NT2/D1 (cell line): ENCODE measurements at regions not wholly inside any gene's neighbourhood (a gene's known extent, or its start where the extent isn't known, plus 50 kb on each side); places are given as distances from the start of the nearest gene placed in this dataset.

ENCODE experiments used
- DNase-seq: peaks from one replicate; pipeline ENCODE4 v3.0.0-alpha.2; 2011; ENCODE audit warnings: low read depth, low spot score
- H3K27me3 ChIP-seq: 2 replicates; pipeline ENCODE4 v1.6.0; 2011; ENCODE audit warnings: mild to moderate bottlenecking; ENCODE audit not compliant: insufficient read length, insufficient read depth
- H3K36me3 ChIP-seq: 2 replicates; pipeline ENCODE4 v1.6.1; 2011; ENCODE audit warnings: mild to moderate bottlenecking, low read length, mixed read lengths; ENCODE audit not compliant: insufficient read depth, insufficient read length
- H3K4me1 ChIP-seq: 2 replicates; pipeline ENCODE4 v1.5.1; 2011; ENCODE audit not compliant: insufficient read depth, insufficient read length
- H3K4me3 ChIP-seq: 2 replicates; pipeline ENCODE4 v1.5.1; 2011; ENCODE audit warnings: low read depth; ENCODE audit not compliant: insufficient read length
- H3K9ac ChIP-seq: 2 replicates; pipeline ENCODE4 v1.6.0; 2011; ENCODE audit warnings: low read depth; ENCODE audit not compliant: insufficient read length
- H3K9me3 ChIP-seq: 2 replicates; pipeline ENCODE4 v1.5.1; 2011; ENCODE audit warnings: mild to moderate bottlenecking, low read length; ENCODE audit not compliant: insufficient read depth
- SUZ12 ChIP-seq: IDR thresholded peaks from 2 replicates; pipeline ENCODE4 v1.6.1; 2011; ENCODE audit not compliant: insufficient read length, insufficient read depth; ENCODE audit errors: extremely low read depth
- YY1 ChIP-seq: IDR thresholded peaks from 2 replicates; pipeline ENCODE4 v1.6.1; 2011; ENCODE audit not compliant: insufficient read length, insufficient read depth
- ZNF274 ChIP-seq: IDR thresholded peaks from 2 replicates; pipeline ENCODE4 v1.6.1; 2011; ENCODE audit warnings: mild to moderate bottlenecking, low read depth, low read length

- H3K4me1 ChIP-seq, result no peaks in the 10 kb centered on the region
- no peaks in the 10 kb centered on the region for H3K36me3 ChIP-seq
- no peak overlapping the region for H3K9ac ChIP-seq
- no peak overlapping the region for H3K4me3 ChIP-seq
- no peak for DNase-seq
- H3K27me3 ChIP-seq, result no peaks in the 10 kb centered on the region
- no peaks in the 10 kb centered on the region for H3K9me3 ChIP-seq
- TF ChIP-seq YY1 (no peak), ZNF274 (no peak), SUZ12 (no peak)
Measured at GRCh38 chr3:78141269-78141668, 1101.4 kb downstream of the ROBO2 start.

DNA sequence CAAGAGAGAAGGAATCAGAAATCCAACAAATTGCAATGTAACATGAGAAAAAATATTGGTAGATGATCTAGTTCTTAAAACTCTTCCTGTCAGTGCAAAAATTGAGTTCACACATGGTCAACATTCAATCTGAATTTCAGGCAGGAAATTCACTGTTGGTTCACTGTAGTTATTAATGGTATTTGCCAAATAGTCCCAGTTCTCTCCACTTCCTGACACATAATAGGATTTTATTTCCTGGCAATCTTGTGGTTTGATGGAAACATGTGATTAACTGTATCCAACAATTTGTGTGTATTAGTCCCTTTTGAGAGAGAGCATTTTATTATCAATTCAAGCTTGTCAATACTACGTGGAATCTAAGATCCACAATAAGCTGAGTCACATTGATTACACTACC lies 1103.1 kb downstream of the ROBO2 start:
- Histone ChIP-seq H3K9me3 (no peaks in the 10 kb centered on the region), H3K36me3 (no peaks in the 10 kb centered on the region), H3K9ac (no peak overlapping the region), H3K4me3 (no peak overlapping the region), H3K27me3 (no peaks in the 10 kb centered on the region), H3K4me1 (no peaks in the 10 kb centered on the region)
- no peak for DNase-seq
- TF ChIP-seq YY1 (no peak), ZNF274 (no peak), SUZ12 (no peak)

DNA sequence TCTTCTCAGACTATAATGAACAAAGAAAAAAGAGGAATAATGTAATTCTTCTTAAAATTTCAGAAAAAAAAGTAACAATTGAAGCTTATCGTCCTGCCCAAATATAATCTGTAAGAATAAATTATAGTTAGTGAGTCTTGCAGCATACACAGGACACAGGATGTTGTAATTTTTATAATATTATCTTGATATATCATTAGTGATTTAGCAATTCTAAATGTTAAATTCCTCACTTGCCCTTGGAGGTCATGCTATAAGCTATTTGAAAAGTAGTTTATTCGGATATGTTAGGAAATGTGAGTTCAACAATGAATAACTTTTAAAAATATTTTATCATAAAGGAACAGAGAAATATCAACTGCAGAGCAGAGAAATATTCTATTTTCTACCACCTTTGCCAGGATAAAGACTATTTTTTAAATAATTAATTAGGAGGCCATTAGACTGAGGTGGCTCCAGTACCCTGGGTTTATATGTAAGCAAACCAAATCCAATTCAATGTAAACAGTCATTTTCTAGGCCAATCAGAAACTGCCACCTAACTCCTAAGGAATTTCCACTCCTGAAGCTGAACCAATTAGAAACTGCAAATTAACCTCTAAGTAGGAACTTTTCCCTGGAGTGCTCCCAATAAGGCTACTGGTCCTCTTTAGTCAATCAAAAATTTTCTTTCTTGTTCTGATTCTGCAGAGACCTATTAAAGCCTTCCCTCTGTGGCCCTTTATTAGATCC lies 1109.3 kb downstream of the ROBO2 start:
- Histone ChIP-seq H3K4me3 (no peak overlapping the region), H3K9ac (no peak overlapping the region), H3K9me3 (no peaks in the 10 kb centered on the region; the same call in 1 of the 2 replicates), H3K27me3 (no peaks in the 10 kb centered on the region), H3K4me1 (no peaks in the 10 kb centered on the region), H3K36me3 (no peaks in the 10 kb centered on the region)
- TF ChIP-seq YY1 (no peak), ZNF274 (no peak), SUZ12 (no peak)
- no peak for DNase-seq

- Histone ChIP-seq H3K27me3 (no peaks in the 10 kb centered on the region), H3K9ac (no peak overlapping the region), H3K9me3 (no peaks in the 10 kb centered on the region; the same call in 1 of the 2 replicates), H3K36me3 (no peaks in the 10 kb centered on the region), H3K4me1 (no peaks in the 10 kb centered on the region), H3K4me3 (no peak overlapping the region)
- no peak for DNase-seq
- TF ChIP-seq YY1 (no peak), SUZ12 (no peak), ZNF274 (no peak)
Measured at GRCh38 chr3:78153973-78154372, 1114.1 kb downstream of the ROBO2 start.

DNA sequence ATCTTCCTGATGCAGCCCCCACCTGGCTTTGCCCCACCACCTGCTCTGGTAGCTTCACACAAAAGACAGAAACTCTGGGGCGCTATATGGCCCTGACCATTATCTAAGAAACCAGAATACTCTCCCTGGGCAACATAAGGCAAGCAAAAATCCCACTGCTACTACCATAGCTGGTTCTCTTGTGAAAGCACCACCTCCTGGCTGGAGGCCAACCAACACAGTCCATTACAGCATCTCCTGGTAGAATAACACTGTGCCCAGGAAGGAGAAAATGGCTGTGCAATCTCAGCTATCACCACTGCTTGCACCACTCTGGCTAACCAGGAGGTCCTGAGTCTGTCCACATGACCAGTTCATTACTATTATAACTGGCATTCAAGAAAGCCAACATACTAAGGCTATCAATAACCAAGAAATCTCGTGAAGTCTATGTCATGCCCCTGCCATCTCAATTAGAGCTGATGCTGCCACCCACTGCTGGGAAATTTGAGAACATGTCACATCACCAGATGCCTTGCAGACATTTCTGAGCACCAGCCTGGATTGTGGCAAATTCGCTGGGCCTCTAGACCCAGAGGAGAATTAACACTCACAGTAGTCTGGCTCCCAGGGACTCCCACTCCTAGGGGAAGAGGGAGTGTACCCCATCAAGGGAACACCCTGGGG lies 1114.8 kb downstream of the ROBO2 start:
- DNase-seq, result no peak
- TF ChIP-seq YY1 (no peak), ZNF274 (no peak), SUZ12 (no peak)
- H3K9ac ChIP-seq, result no peak overlapping the region
- H3K27me3 ChIP-seq, result no peaks in the 10 kb centered on the region
- H3K4me3 ChIP-seq, result no peak overlapping the region
- H3K9me3 ChIP-seq, result no peaks in the 10 kb centered on the region; the same call in 1 of the 2 replicates
- H3K36me3 ChIP-seq, result no peaks in the 10 kb centered on the region
- H3K4me1 ChIP-seq, result no peaks in the 10 kb centered on the region

- no peaks in the 10 kb centered on the region for H3K27me3 ChIP-seq
Measured at GRCh38 chr3:78161736-78162135, 1121.8 kb downstream of the ROBO2 start.

DNA sequence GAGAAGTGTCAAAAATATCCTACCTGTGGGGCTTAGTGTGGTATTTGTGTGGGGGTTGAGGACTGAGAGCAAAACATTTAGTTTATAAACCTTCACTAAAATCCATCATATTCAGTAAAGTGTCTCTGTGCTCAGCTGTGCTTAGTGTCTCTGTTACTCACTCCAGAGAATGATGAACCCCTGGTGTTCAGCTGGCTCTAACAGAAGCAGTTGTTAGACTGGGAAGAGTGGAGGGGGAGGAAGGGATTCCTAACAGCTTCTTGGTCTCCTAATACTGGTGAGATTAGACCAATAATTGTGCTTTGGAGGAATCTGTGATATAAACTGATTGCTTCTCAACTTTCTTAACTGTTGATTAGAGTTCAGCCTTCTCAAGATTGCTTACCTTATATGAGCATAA lies 1123.5 kb downstream of the ROBO2 start:
- H3K27me3 ChIP-seq, result no peaks in the 10 kb centered on the region
- no peak for DNase-seq
- TF ChIP-seq SUZ12 (no peak), ZNF274 (no peak), YY1 (no peak)
- H3K36me3 ChIP-seq, result no peaks in the 10 kb centered on the region
- no peaks in the 10 kb centered on the region for H3K4me1 ChIP-seq
- H3K4me3 ChIP-seq, result no peak overlapping the region
- H3K9ac ChIP-seq, result no peak overlapping the region
- H3K9me3 ChIP-seq, result no peaks in the 10 kb centered on the region

More at GRCh38 chr3:78161736-78162135, 1121.8 kb downstream of the ROBO2 start:
- Histone ChIP-seq H3K4me3 (no peak overlapping the region), H3K4me1 (no peaks in the 10 kb centered on the region), H3K36me3 (no peaks in the 10 kb centered on the region), H3K9ac (no peak overlapping the region), H3K9me3 (no peaks in the 10 kb centered on the region)
- no peak for TF ChIP-seq YY1
- TF ChIP-seq SUZ12, result no peak
- TF ChIP-seq ZNF274, result no peak
- DNase-seq, result no peak
